ENCODE measurements at regions not wholly inside any gene's neighbourhood (a gene's known extent, or its start where the extent isn't known, plus 50 kb on each side); places are given as distances from the start of the nearest gene placed in this dataset.

- intact Hi-C loops (cut with DNase I), result no loop called here
- Histone ChIP-seq H3K36me3 (no peaks in the 10 kb centered on the region), H3K4me1 (no peaks in the 10 kb centered on the region), H3K4me3 (no peak overlapping the region), H3K27ac (no peak overlapping the region), H3K27me3 (no peaks in the 10 kb centered on the region), H3K9me3 (no peaks in the 10 kb centered on the region)
- no peak for TF ChIP-seq CTCF (IDR thresholded peaks at IDR 0.05)
- no peak for DNase-seq
- no peak for ATAC-seq
These were observed 96.3 kb upstream of the TIAM2 start for GRCh38 chr6:154898821-154899220.

GRCh38 chr6:154899824-154900463, 95.2 kb upstream of the TIAM2 start:
- Histone ChIP-seq H3K9me3 (no peaks in the 10 kb centered on the region), H3K4me3 (no peak overlapping the region), H3K27ac (no peak overlapping the region), H3K27me3 (no peaks in the 10 kb centered on the region), H3K4me1 (no peaks in the 10 kb centered on the region), H3K36me3 (no peaks in the 10 kb centered on the region)
- no peak for DNase-seq
- ATAC-seq, result no peak
- no peak for TF ChIP-seq CTCF (IDR thresholded peaks at IDR 0.05)
- intact Hi-C loops (cut with DNase I), result no loop called here

- Histone ChIP-seq H3K9me3 (no peaks in the 10 kb centered on the region), H3K27ac (no peak overlapping the region), H3K4me3 (no peak overlapping the region), H3K4me1 (no peaks in the 10 kb centered on the region), H3K27me3 (no peaks in the 10 kb centered on the region), H3K36me3 (no peaks in the 10 kb centered on the region)
- ATAC-seq (no peak), DNase-seq (no peak)
- TF ChIP-seq CTCF (IDR thresholded peaks at IDR 0.05), result no peak
- intact Hi-C loops (cut with DNase I), result no loop called here
These were observed 93.1 kb upstream of the TIAM2 start for GRCh38 chr6:154901876-154902552.

- intact Hi-C loops (cut with DNase I), result no loop called here
- Histone ChIP-seq H3K9me3 (no peaks in the 10 kb centered on the region), H3K4me1 (no peaks in the 10 kb centered on the region), H3K27ac (no peak overlapping the region), H3K4me3 (no peak overlapping the region), H3K36me3 (peaks cover 0 to 12% of the 10 kb centered on the region in 2 donors), H3K27me3 (no peaks in the 10 kb centered on the region)
- no peak for TF ChIP-seq CTCF (IDR thresholded peaks at IDR 0.05)
- DNase-seq (no peak), ATAC-seq (no peak)
These were observed 87.8 kb upstream of the TIAM2 start for GRCh38 chr6:154907291-154907690.

GRCh38 chr6:154908723-154909122, 86.4 kb upstream of the TIAM2 start:
- Histone ChIP-seq H3K9me3 (no peaks in the 10 kb centered on the region), H3K36me3 (peaks cover 0 to 12% of the 10 kb centered on the region in 2 donors), H3K4me3 (no peak overlapping the region), H3K27ac (no peak overlapping the region), H3K4me1 (no peaks in the 10 kb centered on the region), H3K27me3 (no peaks in the 10 kb centered on the region)
- intact Hi-C loops (cut with DNase I), result no loop called here
- ATAC-seq, result no peak
- TF ChIP-seq CTCF (IDR thresholded peaks at IDR 0.05), result no peak
- no peak for DNase-seq

All from left lung (tissue), 4 donors.